Activated T-helper 1 cell treated with anti-CD3 and anti-CD28 coated beads, Interleukin-12 subunit alpha, Interleukin-12 subunit beta, Interleukin-2, Interleukin-4 antibody, amounts not matched to agents 30 ng/mL and 10 ng/mL and 1 ng/mL, durations not matched to agents 14 hours and 24 hours and 36 hours (primary cell): ENCODE measurements at regions not wholly inside any gene's neighbourhood (a gene's known extent, or its start where the extent isn't known, plus 50 kb on each side); places are given as distances from the start of the nearest gene placed in this dataset.

Experiments
- DNase-seq: peaks from one replicate; pipeline ENCODE4 v3.0.0; 2021; ENCODE audit warnings: low spot score
- H3K27ac Mint-ChIP-seq: one replicate; pipeline ENCODE4 v1.8.0; 2021; ENCODE audit warnings: mild to moderate bottlenecking, mixed read lengths
- H3K27me3 Mint-ChIP-seq: one replicate; pipeline ENCODE4 v1.8.0; 2022; ENCODE audit warnings: mild to moderate bottlenecking, moderate library complexity, mixed read lengths; ENCODE audit not compliant: insufficient read depth
- H3K36me3 Mint-ChIP-seq: one replicate; pipeline ENCODE4 v1.8.0; 2021; ENCODE audit warnings: low read depth, mixed read lengths
- H3K4me1 Mint-ChIP-seq: one replicate; pipeline ENCODE4 v1.8.0; 2021; ENCODE audit warnings: low read depth, mixed read lengths
- H3K4me3 Mint-ChIP-seq: one replicate; pipeline ENCODE4 v1.8.0; 2021; ENCODE audit warnings: mild to moderate bottlenecking, moderate library complexity, mixed read lengths
- H3K9me3 Mint-ChIP-seq: one replicate; pipeline ENCODE4 v1.8.0; 2021; ENCODE audit warnings: mixed read lengths
- intact Hi-C: fragments of 100-400 bp; cut with micrococcal nuclease; formaldehyde crosslinking; loops from one replicate; pipeline ENCODE4 v1.15.1; 2024

DNA sequence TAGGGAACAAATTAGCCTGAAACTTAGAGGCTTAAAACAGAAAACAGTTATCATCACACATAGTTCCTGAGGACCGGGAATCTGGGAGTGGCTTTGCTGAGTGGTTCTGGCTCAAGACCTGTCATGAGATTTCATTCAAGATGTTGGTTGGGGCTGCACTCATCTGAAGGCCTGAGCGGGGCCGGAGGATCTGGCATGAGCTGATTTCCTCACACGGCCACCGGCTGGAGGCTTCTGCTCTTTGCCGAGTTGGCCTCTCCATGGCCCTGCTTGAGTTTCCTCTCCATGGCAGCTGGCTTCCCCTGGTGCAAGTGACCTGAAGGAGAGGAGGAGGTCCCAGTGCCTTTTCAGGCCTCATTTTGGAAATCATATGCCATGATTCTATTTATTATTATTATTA lies 128.1 kb downstream of the PAPOLA start:
- Mint-ChIP-seq H3K27me3 (peaks cover 4% of the 10 kb centered on the region), H3K4me1 (no peaks in the 10 kb centered on the region), H3K9me3 (no peaks in the 10 kb centered on the region), H3K27ac (no peak overlapping the region), H3K36me3 (no peaks in the 10 kb centered on the region), H3K4me3 (no peak overlapping the region)
- no peak for DNase-seq
- intact Hi-C loops = loop anchor here (5.0 kb wide), 1 partner anchor 528 kb away; no protein-coding TSS in a partner anchor

- Mint-ChIP-seq H3K4me1 (no peaks in the 10 kb centered on the region), H3K9me3 (no peaks in the 10 kb centered on the region), H3K27me3 (peaks cover 4% of the 10 kb centered on the region), H3K4me3 (no peak overlapping the region), H3K36me3 (no peaks in the 10 kb centered on the region), H3K27ac (no peak overlapping the region)
- intact Hi-C loops = loop anchor here (5.0 kb wide), 1 partner anchor 529 kb away; no protein-coding TSS in a partner anchor
- DNase-seq = no peak
Observed at GRCh38 chr14:96631030-96631429, 128.8 kb downstream of the PAPOLA start.

DNA sequence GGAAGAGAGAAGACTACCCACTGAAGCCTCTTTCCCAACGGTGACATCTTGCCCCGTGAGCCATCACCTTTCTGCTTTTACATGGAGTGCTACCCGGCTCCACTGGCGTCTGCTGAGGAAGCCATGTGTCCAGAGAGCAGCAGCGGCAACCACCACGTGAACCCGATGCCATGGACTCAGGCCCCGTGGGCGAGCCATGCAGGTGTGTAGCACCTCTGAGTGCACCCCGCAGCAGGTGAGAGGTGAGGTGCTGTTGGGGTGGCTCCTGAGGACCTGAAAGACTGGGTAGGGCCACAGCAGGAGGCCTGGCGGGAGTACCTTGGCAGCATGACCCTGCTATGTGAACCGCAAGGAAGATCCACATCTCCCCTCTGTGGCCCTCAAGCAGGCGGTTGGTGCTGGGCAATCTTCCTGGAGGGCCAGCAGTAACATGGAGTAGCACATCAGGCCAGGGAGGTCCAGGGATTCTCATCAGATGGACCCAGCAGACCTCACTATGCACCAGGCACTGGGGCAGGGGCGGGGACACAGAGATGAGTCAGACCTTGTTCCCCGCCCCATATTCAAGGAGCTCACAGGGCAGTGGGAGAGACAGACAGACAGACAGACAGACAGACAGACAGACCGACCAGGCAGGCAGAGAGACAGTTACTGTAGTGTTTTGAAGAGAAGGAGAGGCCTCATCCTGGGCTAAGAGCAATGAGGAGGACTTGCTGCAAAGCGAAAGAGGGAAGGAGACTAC lies 129.6 kb downstream of the PAPOLA start:
- Mint-ChIP-seq H3K27me3 (peaks cover 4% of the 10 kb centered on the region), H3K36me3 (no peaks in the 10 kb centered on the region), H3K9me3 (no peaks in the 10 kb centered on the region), H3K4me3 (no peak overlapping the region), H3K27ac (no peak overlapping the region), H3K4me1 (no peaks in the 10 kb centered on the region)
- DNase-seq = no peak
- intact Hi-C loops = loop anchor here (5.0 kb wide), 1 partner anchor 529 kb away; no protein-coding TSS in a partner anchor

DNA sequence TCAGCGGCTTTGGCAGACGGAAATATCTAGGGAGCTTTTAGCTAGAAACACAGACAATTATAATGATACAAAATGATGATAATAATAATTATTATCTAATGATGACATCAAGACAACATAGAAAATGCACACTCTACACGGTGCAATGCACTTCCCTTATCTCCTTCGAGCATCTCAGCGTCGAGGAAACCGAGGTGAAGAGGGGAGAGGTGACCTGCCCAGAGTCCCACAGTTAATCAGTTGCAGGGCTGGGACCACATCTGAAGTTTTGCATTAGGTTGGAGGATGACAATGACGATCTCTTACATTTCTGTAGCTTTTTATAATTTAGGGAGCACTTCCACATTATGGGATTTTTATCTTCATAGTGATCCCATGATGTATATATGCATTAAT lies 130.2 kb downstream of the PAPOLA start:
- no peaks in the 10 kb centered on the region for H3K4me1 Mint-ChIP-seq
- no peaks in the 10 kb centered on the region for H3K36me3 Mint-ChIP-seq
- peaks cover 4% of the 10 kb centered on the region for H3K27me3 Mint-ChIP-seq
- H3K4me3 Mint-ChIP-seq = no peak overlapping the region
- no peak for DNase-seq
- H3K9me3 Mint-ChIP-seq = no peaks in the 10 kb centered on the region
- intact Hi-C loops = loop anchor here (5.0 kb wide), 1 partner anchor 530 kb away; no protein-coding TSS in a partner anchor
- H3K27ac Mint-ChIP-seq = no peak overlapping the region

DNA sequence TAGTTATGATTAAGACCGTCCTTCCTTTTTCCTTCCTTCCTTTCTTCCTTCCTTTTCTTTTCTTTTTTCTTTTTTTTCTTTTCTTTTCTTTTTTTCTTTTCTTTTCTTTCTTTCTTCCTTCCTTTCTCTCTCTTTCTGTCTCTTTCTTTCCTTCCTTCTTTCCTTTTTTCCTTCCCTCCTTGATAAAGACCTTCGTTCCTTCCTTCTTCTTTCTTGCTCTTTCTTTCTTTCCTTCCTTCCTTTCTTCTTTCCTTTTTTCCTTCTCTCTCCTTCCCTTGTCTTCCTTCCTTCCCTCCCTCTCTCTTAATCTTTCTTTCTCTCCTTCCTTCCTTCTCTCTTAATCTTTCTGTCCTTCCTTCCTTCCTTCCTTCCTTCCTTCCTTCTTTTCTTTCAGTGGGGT lies 130.9 kb downstream of the PAPOLA start:
- no peak overlapping the region for H3K4me3 Mint-ChIP-seq
- H3K36me3 Mint-ChIP-seq = no peaks in the 10 kb centered on the region
- H3K27me3 Mint-ChIP-seq = peaks cover 4% of the 10 kb centered on the region
- no peak for DNase-seq
- no peak overlapping the region for H3K27ac Mint-ChIP-seq
- no peaks in the 10 kb centered on the region for H3K4me1 Mint-ChIP-seq
- intact Hi-C loops = loop anchor here (5.0 kb wide), 1 partner anchor 531 kb away; no protein-coding TSS in a partner anchor
- no peaks in the 10 kb centered on the region for H3K9me3 Mint-ChIP-seq

GRCh38 chr14:96634481-96634880 lies 132.3 kb downstream of the PAPOLA start:
- no peaks in the 10 kb centered on the region for H3K36me3 Mint-ChIP-seq
- no peak for DNase-seq
- H3K27ac Mint-ChIP-seq = no peak overlapping the region
- H3K4me3 Mint-ChIP-seq = no peak overlapping the region
- H3K4me1 Mint-ChIP-seq = no peaks in the 10 kb centered on the region
- H3K9me3 Mint-ChIP-seq = no peaks in the 10 kb centered on the region
- H3K27me3 Mint-ChIP-seq = peaks cover 4% of the 10 kb centered on the region
- intact Hi-C loops = loop anchor here (5.0 kb wide), 1 partner anchor 532 kb away; no protein-coding TSS in a partner anchor

GRCh38 chr14:96634896-96635295 lies 132.7 kb downstream of the PAPOLA start:
- DNase-seq = no peak
- intact Hi-C loops = loop anchor here (5.0 kb wide), 1 partner anchor 533 kb away; no protein-coding TSS in a partner anchor
- Mint-ChIP-seq H3K27me3 (peaks cover 4% of the 10 kb centered on the region), H3K27ac (no peak overlapping the region), H3K9me3 (no peaks in the 10 kb centered on the region), H3K4me1 (no peaks in the 10 kb centered on the region), H3K36me3 (no peaks in the 10 kb centered on the region), H3K4me3 (no peak overlapping the region)

GRCh38 chr14:96635850-96636249 lies 133.7 kb downstream of the PAPOLA start:
- intact Hi-C loops = no loop called here
- Mint-ChIP-seq H3K4me1 (no peaks in the 10 kb centered on the region), H3K36me3 (no peaks in the 10 kb centered on the region), H3K27ac (no peak overlapping the region), H3K4me3 (no peak overlapping the region), H3K27me3 (peaks cover 4% of the 10 kb centered on the region), H3K9me3 (no peaks in the 10 kb centered on the region)
- DNase-seq = no peak

GRCh38 chr14:96637521-96637920 lies 135.3 kb downstream of the PAPOLA start:
- H3K36me3 Mint-ChIP-seq = no peaks in the 10 kb centered on the region
- H3K27ac Mint-ChIP-seq = no peak overlapping the region

GRCh38 chr14:96638041-96638855 lies 136.1 kb downstream of the PAPOLA start:
- DNase-seq = no peak

More at GRCh38 chr14:96637521-96637920, 135.3 kb downstream of the PAPOLA start:
- intact Hi-C loops = no loop called here
- DNase-seq = no peak
- Mint-ChIP-seq H3K9me3 (no peaks in the 10 kb centered on the region), H3K4me3 (no peak overlapping the region), H3K27me3 (peaks cover 4% of the 10 kb centered on the region), H3K4me1 (no peaks in the 10 kb centered on the region)

GRCh38 chr14:96639550-96639949 lies 137.4 kb downstream of the PAPOLA start:
- H3K27me3 Mint-ChIP-seq = peaks cover 2% of the 10 kb centered on the region
- no peaks in the 10 kb centered on the region for H3K36me3 Mint-ChIP-seq
- intact Hi-C loops = no loop called here
- H3K9me3 Mint-ChIP-seq = no peaks in the 10 kb centered on the region
- H3K4me3 Mint-ChIP-seq = no peak overlapping the region
- no peak overlapping the region for H3K27ac Mint-ChIP-seq
- H3K4me1 Mint-ChIP-seq = no peaks in the 10 kb centered on the region
- DNase-seq = no peak

More at GRCh38 chr14:96638041-96638855, 136.1 kb downstream of the PAPOLA start:
- Mint-ChIP-seq H3K4me3 (no peak overlapping the region), H3K36me3 (no peaks in the 10 kb centered on the region), H3K9me3 (no peaks in the 10 kb centered on the region), H3K27me3 (peaks cover 3% of the 10 kb centered on the region), H3K27ac (no peak overlapping the region), H3K4me1 (no peaks in the 10 kb centered on the region)
- intact Hi-C loops = no loop called here

GRCh38 chr14:96648506-96649326 lies 146.5 kb downstream of the PAPOLA start:
- Mint-ChIP-seq H3K27ac (no peak overlapping the region), H3K9me3 (peaks cover 4% of the 10 kb centered on the region), H3K36me3 (no peaks in the 10 kb centered on the region), H3K27me3 (peaks cover 19% of the 10 kb centered on the region), H3K4me1 (no peaks in the 10 kb centered on the region), H3K4me3 (no peak overlapping the region)
- intact Hi-C loops = no loop called here
- no peak for DNase-seq
